WTC11 (cell line): ENCODE measurements at regions not wholly inside any gene's neighbourhood (a gene's known extent, or its start where the extent isn't known, plus 50 kb on each side); places are given as distances from the start of the nearest gene placed in this dataset.

ENCODE experiments used
- ATAC-seq: fragments of 200-7000 bp; cut with Tn5 transposase; 2 replicates; pipeline ENCODE4 v1.10.0; 2021; ENCODE audit warnings: mild to moderate bottlenecking, moderate library complexity
- CTCF ChIA-PET: fragments of 300-600 bp; sonication (Branson Sonifier 250); formaldehyde crosslinking; loops from one replicate; lab custom pipeline; 2021; ENCODE audit warnings: antibody characterized with exemption; lab: Charles Lee
- POLR2A ChIA-PET: fragments of 350-600 bp; sonication (Branson Sonifier 250); formaldehyde crosslinking; loops from one replicate; lab custom pipeline; 2021; ENCODE audit warnings: antibody characterized with exemption; lab: Charles Lee
- DNase-seq: peaks from one replicate; pipeline ENCODE4 v3.0.0; 2021; ENCODE audit warnings: low spot score
- H3K27ac Mint-ChIP-seq: 2 replicates; pipeline ENCODE4 v1.8.0; 2021; ENCODE audit warnings: mixed read lengths
- H3K27me3 Mint-ChIP-seq: 2 replicates; pipeline ENCODE4 v1.8.0; 2021; ENCODE audit warnings: low read depth, mild to moderate bottlenecking, moderate library complexity, mixed read lengths
- H3K36me3 Mint-ChIP-seq: 2 replicates; pipeline ENCODE4 v1.8.0; 2021; ENCODE audit warnings: mixed read lengths
- H3K4me1 Mint-ChIP-seq: 2 replicates; pipeline ENCODE4 v1.8.0; 2022; ENCODE audit warnings: mixed read lengths
- H3K4me3 Mint-ChIP-seq: 2 replicates; pipeline ENCODE4 v1.8.0; 2021; ENCODE audit warnings: mild to moderate bottlenecking, moderate library complexity, mixed read lengths
- H3K9me3 Mint-ChIP-seq: 2 replicates; pipeline ENCODE4 v1.8.0; 2021; ENCODE audit warnings: mixed read lengths
- AR ChIP-seq: fragments of 250-450 bp; sonication (Bioruptor Pico); IDR thresholded peaks from 2 replicates; pipeline ENCODE4 v1.9.0; 2021; ENCODE audit warnings: mild to moderate bottlenecking
- ATF3 ChIP-seq: sonication (generic); formaldehyde crosslinking; conservative IDR thresholded peaks from 2 replicates; pipeline ENCODE4 v1.8.1; 2022; ENCODE audit warnings: mild to moderate bottlenecking, missing genetic modification reagents
- FOXJ3 ChIP-seq: sonication (generic); formaldehyde crosslinking; IDR thresholded peaks from 2 replicates; pipeline ENCODE4 v1.9.0; 2021; ENCODE audit warnings: missing genetic modification reagents, mild to moderate bottlenecking, borderline replicate concordance
- FOXK1 ChIP-seq: sonication (generic); formaldehyde crosslinking; IDR thresholded peaks from 2 replicates; pipeline ENCODE4 v1.8.0; 2022; ENCODE audit warnings: mild to moderate bottlenecking, moderate library complexity, missing genetic modification reagents
- GTF2I ChIP-seq: fragments of 250-450 bp; sonication (Bioruptor Pico); conservative IDR thresholded peaks from 2 replicates; pipeline ENCODE4 v1.4.0; 2021; ENCODE audit warnings: mild to moderate bottlenecking
- HMGA2 ChIP-seq: fragments of 250-450 bp; sonication (Bioruptor Pico); IDR thresholded peaks from 2 replicates; pipeline ENCODE4 v1.4.0; 2021; ENCODE audit warnings: mild to moderate bottlenecking, moderate library complexity
- IRF2 ChIP-seq: sonication (generic); formaldehyde crosslinking; IDR thresholded peaks from 2 replicates; pipeline ENCODE4 v1.8.0; 2022; ENCODE audit warnings: low read depth, missing genetic modification reagents, borderline replicate concordance
- NR1H2 ChIP-seq: sonication (generic); formaldehyde crosslinking; IDR thresholded peaks from 2 replicates; pipeline ENCODE4 v1.9.0; 2021; ENCODE audit warnings: mild to moderate bottlenecking, moderate library complexity, missing genetic modification reagents
- TCF7 ChIP-seq: sonication (generic); formaldehyde crosslinking; IDR thresholded peaks from 2 replicates; pipeline ENCODE4 v1.8.0; 2022; ENCODE audit warnings: mild to moderate bottlenecking, low read depth, missing genetic modification reagents, moderate library complexity
- ZBTB21 ChIP-seq: sonication (generic); formaldehyde crosslinking; IDR thresholded peaks from 2 replicates; pipeline ENCODE4 v1.8.1; 2023; ENCODE audit warnings: mild to moderate bottlenecking, missing genetic modification reagents, borderline replicate concordance
- ZNF232 ChIP-seq: sonication (generic); formaldehyde crosslinking; IDR thresholded peaks from 2 replicates; pipeline ENCODE4 v1.8.0; 2022; ENCODE audit warnings: mild to moderate bottlenecking, missing genetic modification reagents
- ZNF396 ChIP-seq: fragments of 250-450 bp; sonication (Bioruptor Pico); IDR thresholded peaks from 2 replicates; pipeline ENCODE4 v1.8.0; 2021; ENCODE audit warnings: mild to moderate bottlenecking, moderate library complexity, borderline replicate concordance
- ZNF416 ChIP-seq: fragments of 250-450 bp; sonication (Bioruptor Pico); IDR thresholded peaks from 2 replicates; pipeline ENCODE4 v1.9.0; 2021; ENCODE audit warnings: mild to moderate bottlenecking, inconsistent platforms
- ZNF425 ChIP-seq: fragments of 250-450 bp; sonication (Bioruptor Pico); conservative IDR thresholded peaks from 2 replicates; pipeline ENCODE4 v1.9.0; 2021; ENCODE audit warnings: mild to moderate bottlenecking
- TF ChIP-seq, protein P1 (sequence below): sonication (generic); formaldehyde crosslinking; IDR thresholded peaks from 2 replicates; pipeline ENCODE4 v1.8.0; 2022; ENCODE audit warnings: mild to moderate bottlenecking, missing genetic modification reagents
- TF ChIP-seq, protein P2 (sequence below): sonication (generic); formaldehyde crosslinking; IDR thresholded peaks from 2 replicates; pipeline ENCODE4 v1.8.1; 2023; ENCODE audit warnings: mild to moderate bottlenecking, missing genetic modification reagents, moderate library complexity

DNA sequence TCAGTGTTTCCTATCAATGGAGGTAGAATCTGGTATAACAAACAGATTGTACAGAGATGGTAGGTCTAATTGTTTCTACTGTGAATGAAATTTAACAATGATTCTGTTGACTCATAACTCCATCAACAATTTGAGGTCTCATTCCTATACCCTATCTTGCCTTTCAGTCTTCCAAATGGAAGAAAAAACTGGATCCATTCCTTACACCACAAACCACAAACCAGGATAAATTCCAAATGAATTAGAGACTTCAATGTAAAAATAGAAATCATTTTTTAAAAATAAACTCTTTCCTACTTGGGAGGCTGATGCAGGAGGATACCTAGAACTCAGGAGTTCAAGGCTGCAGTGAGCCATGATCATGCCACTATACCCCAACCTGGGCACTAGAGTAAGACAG is 114.4 kb upstream of the WDR44 start (continued):
- TF ChIP-seq AR (CRISPR knock-in tag) (no peak), GTF2I (CRISPR knock-in tag) (no peak), ZNF232 (CRISPR knock-in tag) (no peak), FOXK1 (CRISPR knock-in tag) (no peak), ATF3 (CRISPR knock-in tag) (no peak)

GRCh38 chrX:118239178-118239870 is 106.6 kb upstream of the WDR44 start:
- TF ChIP-seq IRF2 (CRISPR knock-in tag) (no peak), HMGA2 (CRISPR knock-in tag) (no peak), FOXJ3 (CRISPR knock-in tag) (no peak), ZBTB21 (no peak), ZNF425 (no peak), ZNF396 (CRISPR knock-in tag) (no peak), AR (CRISPR knock-in tag) (no peak), FOXK1 (CRISPR knock-in tag) (no peak), ZNF416 (CRISPR knock-in tag) (no peak), TCF7 (CRISPR knock-in tag) (no peak), NR1H2 (no peak), ATF3 (CRISPR knock-in tag) (no peak)
- TF ChIP-seq, protein P1, sequence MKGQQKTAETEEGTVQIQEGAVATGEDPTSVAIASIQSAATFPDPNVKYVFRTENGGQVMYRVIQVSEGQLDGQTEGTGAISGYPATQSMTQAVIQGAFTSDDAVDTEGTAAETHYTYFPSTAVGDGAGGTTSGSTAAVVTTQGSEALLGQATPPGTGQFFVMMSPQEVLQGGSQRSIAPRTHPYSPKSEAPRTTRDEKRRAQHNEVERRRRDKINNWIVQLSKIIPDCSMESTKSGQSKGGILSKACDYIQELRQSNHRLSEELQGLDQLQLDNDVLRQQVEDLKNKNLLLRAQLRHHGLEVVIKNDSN (CRISPR knock-in tag) = no peak
- TF ChIP-seq, protein P2, sequence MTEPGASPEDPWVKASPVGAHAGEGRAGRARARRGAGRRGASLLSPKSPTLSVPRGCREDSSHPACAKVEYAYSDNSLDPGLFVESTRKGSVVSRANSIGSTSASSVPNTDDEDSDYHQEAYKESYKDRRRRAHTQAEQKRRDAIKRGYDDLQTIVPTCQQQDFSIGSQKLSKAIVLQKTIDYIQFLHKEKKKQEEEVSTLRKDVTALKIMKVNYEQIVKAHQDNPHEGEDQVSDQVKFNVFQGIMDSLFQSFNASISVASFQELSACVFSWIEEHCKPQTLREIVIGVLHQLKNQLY (CRISPR knock-in tag) = no peak
- no peak for ATAC-seq
- Mint-ChIP-seq H3K9me3 (peaks cover 38% of the 10 kb centered on the region), H3K27ac (no peak overlapping the region), H3K27me3 (peaks cover 7% of the 10 kb centered on the region; the same call in 1 of the 2 replicates), H3K4me1 (no peaks in the 10 kb centered on the region), H3K36me3 (peaks cover 24% of the 10 kb centered on the region), H3K4me3 (no peak overlapping the region)
- DNase-seq = no peak
- CTCF ChIA-PET = no interaction called here
- POLR2A ChIA-PET = interaction anchor here (0.5 kb wide), 1 partner anchor 406 kb away, joined by 6 read pairs; no protein-coding TSS in a partner anchor
